ENCODE measurements at regions not wholly inside any gene's neighbourhood (a gene's known extent, or its start where the extent isn't known, plus 50 kb on each side); places are given as distances from the start of the nearest gene placed in this dataset.

- TF ChIP-seq EZH2 (IDR thresholded peaks at IDR 0.05; ENCODE audit: insufficient read depth, poor library complexity, severe bottlenecking) (no peak), EZH2phosphoT487 (IDR thresholded peaks at IDR 0.05; ENCODE audit: insufficient read depth, low read depth) (no peak)
These were observed 86.4 kb upstream of the THY1 start for GRCh38 chr11:119509282-119509841.
